ENCODE measurements at regions not wholly inside any gene's neighbourhood (a gene's known extent, or its start where the extent isn't known, plus 50 kb on each side); places are given as distances from the start of the nearest gene placed in this dataset.

DNA sequence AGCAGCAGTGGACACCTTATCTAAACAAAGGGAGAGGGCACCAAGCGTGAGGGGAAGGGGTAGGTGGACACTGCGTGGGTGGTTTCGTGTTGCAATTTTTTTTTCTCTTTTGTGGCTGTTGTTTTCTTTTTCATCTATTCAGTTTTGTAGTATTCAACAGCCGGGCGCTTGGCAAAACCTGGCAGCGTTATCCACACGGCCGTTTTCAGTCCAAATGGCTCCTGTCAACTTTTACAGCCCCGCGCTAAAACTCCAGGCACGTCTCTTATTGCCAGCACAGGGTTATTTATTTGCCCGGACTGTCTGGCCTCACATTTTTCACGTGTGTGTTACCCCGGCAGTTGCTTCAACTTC, 192.2 kb downstream of the BCOR start:
- FAIRE-seq: no peak
- no peak for DNase-seq (ENCODE audit: insufficient read length, low spot score)

DNA sequence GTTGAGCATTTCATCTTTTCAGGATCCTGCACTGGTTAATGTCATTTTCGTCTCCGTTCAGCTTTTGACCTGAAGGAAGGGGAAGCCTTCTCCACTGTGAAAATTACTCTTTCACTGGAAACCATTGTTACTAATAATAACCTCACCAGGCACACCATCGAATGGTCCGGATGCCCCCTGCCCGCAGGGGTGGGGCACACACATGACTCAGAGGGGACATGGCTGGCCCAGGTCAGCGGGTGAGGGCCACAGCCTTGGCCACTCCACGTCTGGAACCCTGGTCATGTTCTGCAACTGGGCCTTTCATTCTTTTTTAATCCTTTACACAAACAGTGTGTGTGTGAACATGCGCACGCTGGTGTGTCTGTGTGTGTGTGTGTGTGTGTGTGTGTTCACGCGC, 191.8 kb downstream of the BCOR start:
- no peak for DNase-seq (ENCODE audit: insufficient read length, low spot score)
- FAIRE-seq: no peak

DNA sequence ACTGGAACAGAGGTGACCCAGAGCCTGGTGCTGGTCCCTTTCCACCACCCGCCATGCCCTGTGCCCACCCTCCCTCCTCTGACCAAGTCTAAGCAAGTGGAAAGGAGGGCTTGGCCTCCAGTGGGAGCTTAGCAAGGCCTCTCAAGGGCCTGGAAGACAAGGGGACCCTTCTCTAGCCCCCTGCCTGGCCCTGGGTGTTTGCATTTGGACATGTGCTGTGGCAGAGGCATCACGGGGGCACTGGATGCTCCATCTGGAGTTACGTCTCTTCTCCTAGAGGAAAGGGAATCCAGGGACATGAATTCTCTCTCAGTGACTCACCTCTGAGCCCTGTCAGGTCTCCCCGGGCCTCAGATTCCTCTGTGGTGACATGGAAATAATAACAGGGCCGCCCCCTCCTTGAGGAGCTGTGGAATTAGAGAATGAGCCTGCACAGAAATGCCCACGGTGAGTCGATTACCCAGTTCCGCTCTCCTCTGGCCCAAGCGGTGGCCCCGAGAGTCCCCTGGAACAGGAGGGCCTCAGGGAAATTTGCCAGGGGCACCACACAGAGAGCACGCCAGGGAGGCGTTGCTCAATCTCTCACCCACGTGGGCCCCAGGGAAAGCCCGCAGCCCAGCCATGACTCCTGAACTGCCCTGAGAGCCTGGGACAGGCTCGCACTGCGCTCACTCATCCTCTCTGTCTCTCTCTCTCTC, 189.6 kb downstream of the BCOR start:
- FAIRE-seq (no peak), DNase-seq (ENCODE audit: insufficient read length, low spot score) (no peak)

DNA sequence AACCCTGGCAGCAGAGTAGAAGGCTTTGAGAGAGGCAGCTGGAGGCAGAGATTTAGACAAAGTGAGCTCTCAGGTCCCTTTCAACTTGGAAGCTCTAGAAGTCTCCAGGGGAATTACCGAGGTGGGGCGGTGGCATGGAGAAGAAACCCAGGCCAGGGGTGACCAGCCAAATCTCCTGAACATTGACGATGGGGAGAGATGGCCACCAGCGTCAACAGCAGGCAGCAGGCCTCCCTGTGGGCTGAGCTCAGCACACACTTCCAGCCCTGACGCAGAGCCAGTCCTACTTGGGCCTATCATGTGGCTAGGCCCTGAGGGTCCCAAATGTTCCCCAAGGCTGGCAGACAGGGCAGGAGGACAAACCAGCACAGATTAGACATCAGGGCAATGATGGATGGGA, 187.8 kb downstream of the BCOR start:
- FAIRE-seq: no peak
- DNase-seq (ENCODE audit: insufficient read length, low spot score): no peak

DNA sequence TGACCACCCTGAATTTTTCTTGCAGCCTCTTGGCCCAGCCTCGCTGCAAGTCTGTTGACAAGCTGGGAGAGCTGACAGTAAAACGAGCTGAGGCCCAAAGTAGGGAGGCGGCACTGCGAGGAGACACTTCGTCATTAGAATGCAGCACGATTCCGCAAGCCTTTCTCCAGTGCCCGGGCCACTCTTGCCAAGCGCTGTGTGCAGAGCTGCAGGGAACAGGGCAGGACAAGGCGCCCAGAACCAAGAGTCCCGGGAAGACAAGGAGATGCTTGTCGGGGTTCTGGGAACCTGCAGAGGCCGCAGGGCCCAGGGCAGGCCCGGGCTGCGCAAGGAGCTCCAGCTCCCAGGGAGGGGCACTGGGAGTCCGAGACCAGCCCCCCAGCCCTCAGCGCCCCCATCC, 187.1 kb downstream of the BCOR start:
- FAIRE-seq (no peak), DNase-seq (ENCODE audit: insufficient read length, low spot score) (no peak)

DNA sequence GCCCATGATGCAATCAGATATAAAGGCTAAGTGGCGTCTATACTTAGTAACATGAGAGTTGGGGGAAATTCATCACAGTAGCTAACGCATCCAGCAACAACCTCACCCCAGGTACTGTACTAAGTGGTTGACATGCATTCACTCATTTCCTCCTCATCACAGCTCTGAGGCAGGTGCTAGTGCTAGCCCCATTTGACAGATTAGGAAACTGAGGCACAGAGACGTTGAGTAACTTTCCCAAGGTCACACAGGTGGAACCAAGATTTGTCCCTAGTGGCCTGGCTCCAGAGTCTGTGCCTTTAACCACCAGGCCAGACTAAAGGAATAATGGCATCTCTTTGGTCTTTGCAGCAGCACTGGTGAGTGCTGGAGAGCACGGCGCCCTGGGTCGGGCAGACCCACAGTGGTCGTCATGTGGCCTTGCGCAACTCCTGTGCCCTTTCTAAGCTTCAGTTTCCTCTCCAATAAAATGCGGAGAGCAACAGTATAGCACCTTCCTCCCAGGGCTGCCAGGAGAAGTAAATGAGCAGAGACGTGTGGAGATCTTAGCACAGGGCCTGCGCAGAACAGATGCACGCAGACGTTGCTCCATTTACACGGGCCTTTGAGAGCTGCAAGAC, 186.4 kb downstream of the BCOR start:
- FAIRE-seq (no peak), DNase-seq (ENCODE audit: insufficient read length, low spot score) (no peak)

DNA sequence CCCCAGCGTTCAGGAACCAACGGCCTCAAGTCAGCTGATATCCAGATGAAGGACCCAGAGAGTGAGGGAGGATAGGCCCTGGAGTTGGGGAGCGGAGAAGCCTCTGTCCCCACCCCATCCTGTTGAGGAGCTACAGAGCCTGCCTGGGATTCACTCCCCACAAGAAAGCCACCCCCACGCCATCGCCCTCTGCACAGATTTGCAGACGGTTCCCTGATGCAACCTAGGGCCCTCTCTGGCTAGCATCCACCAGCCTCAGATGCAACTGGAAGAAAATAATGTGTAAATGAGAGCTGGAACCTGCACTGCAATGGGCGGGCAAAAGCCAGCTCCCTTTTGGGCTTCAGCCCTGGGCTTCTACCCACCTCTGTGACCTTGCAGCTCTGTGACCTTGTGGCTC, 185.6 kb downstream of the BCOR start:
- no peak for FAIRE-seq
- no peak for DNase-seq (ENCODE audit: insufficient read length, low spot score)

DNA sequence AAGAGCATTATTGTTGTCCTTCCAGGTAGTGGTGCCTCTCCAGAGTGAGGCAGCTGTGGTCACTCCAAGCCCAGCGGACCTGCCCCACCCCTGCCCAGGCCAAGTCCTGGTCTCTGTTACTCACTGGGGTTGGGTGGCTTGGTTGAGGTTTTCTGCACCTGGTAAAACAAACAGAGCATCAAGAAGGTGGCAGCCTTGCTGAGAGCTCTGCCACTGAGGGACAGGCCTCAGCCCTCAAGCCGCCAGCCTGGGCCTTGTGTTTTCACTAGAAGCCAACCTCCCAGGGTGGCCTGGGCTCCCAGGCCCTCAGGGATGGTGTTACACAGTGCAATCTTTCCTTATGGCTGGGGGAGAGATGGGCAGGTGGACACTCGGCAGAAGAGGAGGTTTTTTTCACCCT, 182.7 kb downstream of the BCOR start:
- FAIRE-seq: no peak

DNA sequence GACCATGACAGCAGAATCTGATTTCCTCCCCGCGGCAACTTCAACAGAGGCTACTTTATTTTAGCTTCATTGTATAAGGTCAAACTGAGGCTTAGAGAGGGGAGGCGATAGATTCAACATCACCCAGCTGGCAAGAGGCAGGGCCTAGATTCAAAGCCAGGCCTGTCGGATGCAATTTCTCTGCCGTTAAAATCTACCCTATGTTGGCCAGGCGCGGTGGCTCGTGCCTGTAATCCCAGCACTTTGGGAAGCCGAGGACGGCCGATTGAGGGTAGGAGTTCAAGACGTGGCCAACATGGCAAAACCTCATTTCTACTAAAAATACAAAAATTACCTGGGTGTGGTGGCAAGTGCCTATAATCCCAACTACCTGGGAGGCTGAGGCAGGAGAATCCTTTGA, 182.2 kb downstream of the BCOR start:
- DNase-seq (ENCODE audit: insufficient read length, low spot score): no peak
- FAIRE-seq: no peak

More for the DNA sequence above, 182.7 kb downstream of the BCOR start:
- DNase-seq (ENCODE audit: insufficient read length, low spot score): no peak

DNA sequence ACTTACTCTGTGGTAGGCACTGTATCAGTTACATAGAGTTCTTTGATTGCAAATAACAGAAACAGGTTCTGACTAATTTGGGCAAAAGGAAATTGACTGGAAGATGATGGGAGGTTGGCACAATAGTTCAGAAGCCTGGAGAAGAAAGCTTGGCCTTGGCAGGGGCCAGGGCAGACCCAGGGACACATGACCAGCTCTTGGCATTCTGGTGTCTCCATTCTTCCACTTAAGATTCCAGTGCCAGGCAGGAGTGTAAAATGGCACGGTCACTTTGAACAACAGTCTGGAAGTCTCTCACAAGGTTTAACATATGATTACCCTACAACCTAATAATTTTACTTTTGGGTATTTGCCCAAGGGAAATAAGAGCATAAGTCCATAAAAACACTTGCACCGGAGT, 175.9 kb downstream of the BCOR start:
- peak; percentile 64 for FAIRE-seq
- DNase-seq (ENCODE audit: insufficient read length, low spot score): no peak

DNA sequence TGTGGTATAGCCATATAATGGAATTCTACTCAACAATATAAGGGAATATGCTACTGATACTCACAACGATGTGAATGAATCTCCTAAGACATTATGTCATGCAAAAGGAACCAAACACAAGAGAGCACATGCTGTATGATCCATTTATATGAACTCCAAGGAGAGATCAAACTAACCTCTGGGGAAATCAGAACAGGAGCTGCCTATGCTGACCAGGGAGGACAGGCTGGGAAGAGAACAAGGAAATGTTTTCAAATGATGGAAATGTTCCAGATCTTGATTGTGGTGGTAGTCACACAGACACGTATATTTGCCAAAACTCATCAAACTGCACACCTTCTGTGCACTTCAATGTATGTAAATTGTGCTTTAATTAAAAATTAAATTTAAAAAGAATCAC, 175.3 kb downstream of the BCOR start:
- DNase-seq (ENCODE audit: insufficient read length, low spot score) (no peak), FAIRE-seq (no peak)

DNA sequence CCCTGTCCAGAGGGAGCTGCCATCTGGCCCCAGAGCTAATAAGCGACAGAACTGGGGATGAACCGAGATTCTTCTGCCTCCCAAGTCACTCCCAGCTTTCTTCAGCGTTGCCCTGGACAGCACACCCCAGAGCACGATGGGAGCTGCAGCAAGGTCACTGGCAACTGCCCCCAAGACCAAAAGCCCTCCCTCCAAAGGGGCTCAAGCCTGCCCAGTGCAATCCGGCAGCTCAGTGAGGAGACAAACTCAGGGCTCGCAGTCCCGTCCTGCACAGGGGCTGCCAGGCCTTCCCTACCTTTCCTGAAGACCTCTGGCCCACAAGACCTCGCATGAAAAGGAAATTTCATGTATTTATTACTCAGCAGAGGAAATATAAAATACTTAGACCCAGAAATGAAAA, 174.8 kb downstream of the BCOR start:
- DNase-seq (ENCODE audit: insufficient read length, low spot score) (no peak), FAIRE-seq (no peak)

DNA sequence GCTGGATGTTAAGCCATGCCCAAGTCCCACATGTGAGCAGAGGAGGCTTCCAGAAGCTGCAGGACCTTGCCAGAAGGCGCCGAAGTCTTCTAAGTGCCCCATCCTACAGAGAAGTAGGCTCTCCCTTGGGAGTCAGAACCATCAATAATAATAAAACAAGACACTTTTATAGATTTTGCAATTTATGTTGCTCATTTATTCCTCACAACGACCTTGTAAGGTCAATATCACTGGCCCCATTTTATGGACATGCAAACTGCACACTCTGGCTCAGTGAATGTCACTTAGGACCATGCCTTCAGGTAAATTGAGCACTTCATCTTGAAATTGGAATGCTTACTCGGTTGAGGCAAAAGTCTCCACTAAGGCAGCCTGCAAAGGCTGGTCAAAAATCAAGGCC, 170.4 kb downstream of the BCOR start:
- no peak for DNase-seq (ENCODE audit: insufficient read length, low spot score)
- no peak for FAIRE-seq

DNA sequence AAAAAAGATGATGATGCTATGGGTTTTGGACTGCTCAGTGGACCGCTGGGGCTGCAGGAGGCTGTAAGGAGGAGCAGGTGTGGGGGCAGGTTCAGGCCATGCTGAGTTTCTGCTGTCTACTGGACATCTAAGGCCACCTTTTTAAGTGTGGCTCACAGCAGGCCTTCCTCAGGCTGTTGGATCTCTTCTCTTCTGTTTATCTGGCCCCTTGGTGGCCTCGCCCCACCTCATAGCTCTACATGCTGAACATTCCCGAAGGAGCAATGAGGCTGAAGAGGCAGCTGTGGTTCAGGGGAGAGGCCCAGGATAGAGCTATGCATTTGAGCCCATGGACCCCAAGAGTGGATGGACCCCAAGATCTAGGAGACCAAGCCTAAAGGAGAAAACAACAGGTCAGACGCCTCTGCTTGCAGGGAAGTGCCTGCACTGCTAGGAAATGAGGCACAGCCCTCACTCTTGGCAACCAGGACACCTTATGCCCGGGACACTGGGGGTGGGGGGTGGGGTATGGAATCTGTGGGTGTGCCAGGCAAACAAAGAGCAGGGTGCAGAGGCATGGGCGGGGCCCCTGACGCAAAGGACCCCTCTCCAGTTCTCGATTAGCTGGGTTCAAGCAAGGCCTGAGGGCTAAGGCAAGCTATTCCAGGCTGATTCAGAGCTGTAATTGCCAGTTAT, 168.9 kb downstream of the BCOR start:
- DNase-seq (ENCODE audit: insufficient read length, low spot score) (no peak), FAIRE-seq (no peak)

DNA sequence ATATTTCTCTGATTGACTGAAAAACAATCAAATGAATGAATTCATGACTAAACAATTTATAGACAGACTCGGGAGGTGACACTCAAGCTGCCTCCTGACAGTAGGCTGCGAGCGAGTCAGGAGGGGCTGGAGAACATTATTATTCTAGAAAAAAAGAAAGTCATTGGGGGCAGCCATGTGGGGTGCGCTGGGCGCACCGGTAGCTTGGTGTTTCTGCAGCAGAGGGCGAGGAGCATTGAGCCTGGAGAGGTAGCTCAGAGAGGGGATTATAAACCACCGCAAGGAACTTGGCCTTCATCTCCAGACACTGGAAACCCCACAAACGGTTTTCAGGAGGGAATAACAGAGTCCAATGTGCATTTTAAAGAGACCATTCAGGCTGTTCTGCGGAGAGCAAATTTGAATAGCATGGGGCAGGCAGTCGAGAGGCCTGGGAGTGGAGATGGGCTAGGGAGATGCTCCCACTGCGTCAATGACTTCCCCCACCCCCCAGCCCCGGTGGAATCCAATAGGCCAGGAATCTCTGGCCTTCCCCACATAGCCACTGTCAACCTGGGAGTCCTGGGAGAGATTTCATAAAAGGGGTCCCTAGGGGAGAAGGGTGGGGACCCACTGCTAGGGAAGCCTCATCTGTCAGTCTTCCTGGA, 168.3 kb downstream of the BCOR start:
- DNase-seq (ENCODE audit: insufficient read length, low spot score): no peak
- FAIRE-seq: no peak

DNA sequence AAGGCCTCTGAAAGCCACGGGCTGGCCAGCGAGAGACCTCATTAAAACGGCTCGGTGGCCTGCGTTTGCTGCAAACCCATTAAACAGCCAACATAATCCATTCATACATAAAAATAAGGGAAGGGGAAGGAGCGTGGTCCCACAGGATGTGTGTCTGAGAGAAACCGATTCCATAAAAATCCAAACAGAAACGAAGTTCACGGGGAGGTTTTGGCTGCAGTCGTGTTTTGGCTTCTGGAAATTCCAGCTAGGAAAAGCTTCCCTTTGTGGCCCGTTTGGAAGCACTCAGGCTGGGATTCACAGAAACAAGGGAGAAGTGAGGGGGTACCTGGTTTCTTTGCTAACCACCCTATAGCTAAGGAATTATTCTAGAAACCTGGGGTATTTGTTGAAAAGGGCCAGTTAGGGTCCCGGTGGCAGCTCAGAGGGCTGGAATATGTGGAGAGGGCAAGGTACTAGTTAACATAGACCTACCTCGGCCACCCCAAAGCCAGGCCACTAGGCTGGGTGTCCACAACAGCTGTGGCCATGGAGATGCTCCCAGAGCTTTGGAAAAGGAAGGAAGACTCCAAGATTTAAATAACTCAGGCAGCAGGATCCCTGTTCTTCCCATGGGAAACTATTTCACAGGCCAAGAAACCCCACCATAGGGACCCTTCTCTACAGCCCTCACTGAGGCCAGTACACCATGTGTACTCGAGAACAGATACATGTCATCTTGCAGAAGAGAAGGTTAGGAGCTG, 166.8 kb downstream of the BCOR start:
- no peak for FAIRE-seq
- no peak for DNase-seq (ENCODE audit: insufficient read length, low spot score)

DNA sequence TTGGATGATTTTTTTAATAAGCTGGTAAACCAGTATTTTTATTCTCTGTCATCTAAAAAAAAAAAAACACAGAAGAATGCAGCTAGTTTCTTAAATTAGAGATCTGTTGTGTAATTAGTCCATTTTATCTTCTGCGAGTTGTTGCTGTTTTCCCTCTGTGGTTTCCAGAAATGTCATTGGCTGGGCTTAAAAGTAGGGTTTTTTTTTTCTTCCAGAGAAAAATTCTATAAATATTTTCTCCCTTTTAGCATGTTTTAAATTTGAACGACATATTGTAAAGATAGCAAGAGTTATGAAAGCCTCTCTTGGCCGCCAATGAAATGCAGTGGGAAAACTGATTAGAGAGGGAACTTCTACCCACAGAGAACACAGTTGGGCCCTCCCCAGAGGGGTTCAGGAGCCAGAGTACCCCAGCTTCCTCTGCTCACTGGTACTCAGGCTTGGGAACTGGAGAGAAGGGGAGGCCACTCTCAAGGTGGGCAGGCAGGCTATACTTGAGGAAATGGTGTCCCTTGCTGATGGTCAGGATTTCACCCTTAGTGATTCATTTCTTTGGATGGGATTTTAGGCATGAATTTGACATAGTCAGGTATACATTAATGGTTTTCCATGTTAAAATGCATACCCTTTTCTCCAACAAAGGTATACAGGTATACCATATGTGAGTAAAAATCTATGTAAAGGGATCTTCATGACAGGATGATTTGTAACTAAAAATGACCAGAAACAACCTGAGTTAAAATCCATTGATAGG, 166.1 kb downstream of the BCOR start:
- no peak for FAIRE-seq
- DNase-seq (ENCODE audit: insufficient read length, low spot score): no peak

DNA sequence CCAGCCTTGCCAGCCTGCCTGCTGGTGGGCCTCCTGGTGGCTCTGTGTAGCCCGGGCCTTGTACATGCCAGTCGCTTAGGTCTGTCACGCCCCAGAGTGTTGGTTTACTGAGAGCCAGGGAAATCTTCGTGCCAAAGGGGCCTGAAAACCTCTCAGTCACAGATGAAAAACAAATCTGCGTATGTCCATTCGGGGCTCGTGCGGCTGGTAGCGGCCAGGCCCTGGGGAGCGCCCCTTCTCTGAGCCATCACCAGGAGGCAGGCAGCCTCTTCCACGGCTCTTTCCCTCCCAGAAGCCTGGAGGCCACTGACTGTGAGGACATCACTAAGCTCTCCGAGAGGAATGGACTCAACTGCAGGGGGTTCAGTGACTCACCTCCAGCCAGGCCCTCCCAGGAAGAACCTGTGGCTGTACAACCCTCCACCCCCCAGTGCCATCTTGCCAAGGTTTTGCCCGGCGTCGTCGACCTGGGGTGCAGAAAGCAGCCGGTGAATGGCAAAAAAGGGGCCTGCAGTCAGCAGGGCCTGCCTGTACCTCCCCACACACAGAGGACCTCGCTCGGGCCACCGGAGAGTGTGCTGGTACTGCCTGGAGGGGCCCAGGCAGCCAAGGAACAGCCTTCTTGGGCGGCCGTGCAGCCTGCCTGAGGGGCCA, 162.2 kb downstream of the BCOR start:
- no peak for FAIRE-seq
- DNase-seq (ENCODE audit: insufficient read length, low spot score): no peak

DNA sequence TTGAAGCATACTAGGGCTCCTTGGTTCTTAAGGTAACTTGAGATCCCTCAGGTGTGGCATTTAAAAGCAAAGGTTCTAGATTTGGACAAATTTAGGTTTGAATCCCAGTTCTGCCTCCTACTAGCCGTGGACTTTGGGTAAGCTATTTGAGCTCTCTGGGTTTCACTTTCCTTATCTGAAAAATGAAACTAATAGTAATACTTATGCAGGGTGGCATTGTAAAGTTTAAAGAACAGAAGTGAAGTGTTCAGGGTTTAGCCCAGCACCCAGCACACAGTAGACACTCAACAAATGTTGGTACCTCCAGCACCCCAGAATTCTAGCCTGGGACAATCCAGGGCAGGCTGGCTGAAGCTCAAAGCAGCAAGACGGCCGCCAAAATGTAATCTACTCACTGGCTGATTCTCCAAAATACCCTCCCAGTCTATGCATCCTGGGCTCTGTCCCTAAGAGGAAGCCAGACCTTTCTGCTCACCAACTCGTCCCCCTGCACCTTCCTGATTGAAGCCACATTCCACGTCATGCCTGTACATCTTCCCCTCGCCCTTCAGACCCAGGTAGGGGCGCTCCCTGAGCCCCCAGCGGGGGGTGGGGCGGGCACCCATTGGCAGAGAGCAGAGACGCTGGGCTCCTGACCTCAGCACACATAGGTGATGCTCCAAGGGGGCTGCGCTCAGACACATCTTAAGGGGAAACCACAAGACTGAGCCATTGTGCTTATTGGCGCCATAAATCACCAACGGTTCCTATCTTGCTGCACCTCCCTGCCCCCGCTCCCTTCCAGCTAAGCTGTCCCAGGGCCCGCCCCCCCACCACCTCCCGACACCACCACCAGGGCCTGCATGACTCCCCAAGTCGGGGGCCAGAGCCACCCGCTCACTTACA, 160.6 kb downstream of the BCOR start:
- DNase-seq (ENCODE audit: insufficient read length, low spot score) (peak; percentile 28), FAIRE-seq (peak; percentile 88)

All from GM19239 (cell line).